Lung (tissue), 11 donors: ENCODE measurements at regions not wholly inside any gene's neighbourhood (a gene's known extent, or its start where the extent isn't known, plus 50 kb on each side); places are given as distances from the start of the nearest gene placed in this dataset.

Experiments
- ATAC-seq: fragments of 200-7000 bp; cut with Tn5 transposase; one replicate; pipeline ENCODE4 v1.9.1; 2020; ENCODE audit warnings: moderate number of reproducible peaks; ENCODE audit not compliant: insufficient read depth, low FRiP score
- DNase-seq, 3 donors: peaks; one replicate each; pipeline ENCODE4 v3.0.0-alpha.2; 2013 to 2017
- H3K27ac ChIP-seq, 2 donors: one replicate each; pipeline ENCODE4 v1.5.1; 2013; ENCODE audit warnings: mild to moderate bottlenecking in 2 of 2, moderate library complexity in 2 of 2, control low read depth in 1 of 2, inconsistent platforms in 1 of 2, low read depth in 1 of 2, low read length in 1 of 2
- H3K27me3 ChIP-seq, 3 donors: one replicate each; pipeline ENCODE4 v1.5.1; 2013; ENCODE audit warnings: low read length in 2 of 3; ENCODE audit not compliant: control insufficient read depth in 3 of 3, insufficient read depth in 3 of 3
- H3K36me3 ChIP-seq, 4 donors: one replicate each; pipeline ENCODE4 v1.5.1; 2013; ENCODE audit warnings: low read length in 4 of 4, mild to moderate bottlenecking in 1 of 4, moderate library complexity in 1 of 4; ENCODE audit not compliant: control insufficient read depth in 4 of 4, insufficient read depth in 4 of 4
- H3K4me1 ChIP-seq, 5 donors: one replicate each; pipeline ENCODE4 v1.5.1; 2013; ENCODE audit warnings: low read length in 5 of 5, mild to moderate bottlenecking in 2 of 5, moderate library complexity in 1 of 5; ENCODE audit not compliant: control insufficient read depth in 5 of 5, insufficient read depth in 5 of 5
- H3K4me3 ChIP-seq: one replicate; pipeline ENCODE4 v1.5.1; 2013; ENCODE audit warnings: mild to moderate bottlenecking, control low read depth, moderate library complexity
- H3K9ac ChIP-seq, 2 donors: one replicate each; pipeline ENCODE4 v1.5.1; 2013; ENCODE audit warnings: low read length in 2 of 2, control low read depth in 1 of 2; ENCODE audit not compliant: insufficient read depth in 1 of 2
- H3K9me3 ChIP-seq, 4 donors: one replicate each; pipeline ENCODE4 v1.5.1; 2013; ENCODE audit warnings: low read length in 3 of 4, mild to moderate bottlenecking in 1 of 4, moderate library complexity in 1 of 4; ENCODE audit not compliant: control insufficient read depth in 4 of 4, insufficient read depth in 3 of 4
- WGBS, 2 donors: extraction: QIAGEN DNeasy Blood & Tissue Kit; methylation state at CpG; one replicate each; pipeline ENCODE4 v1.1.7; 2013; 5-methylcytosine and 5-hydroxymethylcytosine counted together
- TF ChIP-seq, protein P1 (sequence below): IDR thresholded peaks from 2 replicates; pipeline ENCODE4 v1.5.1; 2012; ENCODE audit warnings: mild to moderate bottlenecking; ENCODE audit errors: control extremely low read depth, extremely low read depth
- donor health status: control.
- donor health status: control.
- donor health status: Bipolar disorder and iron deficiency.
- donor health status: healthy.
- donor health status: DM: yes; HTN: yes; CAD: no.

DNA sequence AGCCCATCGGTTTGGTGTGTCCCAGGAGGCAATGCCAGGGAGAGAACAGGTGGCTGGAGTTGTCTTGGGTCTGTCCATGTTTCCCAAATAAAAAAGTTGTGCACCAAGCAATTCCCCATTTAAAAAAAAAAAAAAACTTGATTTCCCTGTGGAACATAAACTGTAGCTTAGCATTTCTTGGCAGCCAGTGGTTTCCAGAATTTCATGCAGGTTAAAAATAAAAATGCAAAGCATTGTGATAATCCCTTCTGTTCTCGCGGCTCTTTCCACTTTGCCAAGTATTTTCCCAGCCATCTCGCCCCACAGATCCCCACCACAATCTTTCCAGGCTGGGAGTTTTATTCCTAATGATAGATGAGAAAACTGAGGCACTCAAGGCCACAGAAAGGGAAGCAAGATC is 51.4 kb upstream of the MSX1 start:
- TF ChIP-seq, protein P1, sequence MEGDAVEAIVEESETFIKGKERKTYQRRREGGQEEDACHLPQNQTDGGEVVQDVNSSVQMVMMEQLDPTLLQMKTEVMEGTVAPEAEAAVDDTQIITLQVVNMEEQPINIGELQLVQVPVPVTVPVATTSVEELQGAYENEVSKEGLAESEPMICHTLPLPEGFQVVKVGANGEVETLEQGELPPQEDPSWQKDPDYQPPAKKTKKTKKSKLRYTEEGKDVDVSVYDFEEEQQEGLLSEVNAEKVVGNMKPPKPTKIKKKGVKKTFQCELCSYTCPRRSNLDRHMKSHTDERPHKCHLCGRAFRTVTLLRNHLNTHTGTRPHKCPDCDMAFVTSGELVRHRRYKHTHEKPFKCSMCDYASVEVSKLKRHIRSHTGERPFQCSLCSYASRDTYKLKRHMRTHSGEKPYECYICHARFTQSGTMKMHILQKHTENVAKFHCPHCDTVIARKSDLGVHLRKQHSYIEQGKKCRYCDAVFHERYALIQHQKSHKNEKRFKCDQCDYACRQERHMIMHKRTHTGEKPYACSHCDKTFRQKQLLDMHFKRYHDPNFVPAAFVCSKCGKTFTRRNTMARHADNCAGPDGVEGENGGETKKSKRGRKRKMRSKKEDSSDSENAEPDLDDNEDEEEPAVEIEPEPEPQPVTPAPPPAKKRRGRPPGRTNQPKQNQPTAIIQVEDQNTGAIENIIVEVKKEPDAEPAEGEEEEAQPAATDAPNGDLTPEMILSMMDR, result no peak
- WGBS, 2 donors, result 93 to 94% methylated on average over 4 of the region's 4 CpGs
- Histone ChIP-seq H3K9me3 (peaks cover 0 to 16% (median 0%) of the 10 kb centered on the region in 4 donors), H3K27me3 (no peaks in the 10 kb centered on the region), H3K27ac (no peak overlapping the region), H3K36me3 (no peaks in the 10 kb centered on the region), H3K4me3 (no peak overlapping the region), H3K4me1 (peaks cover 0 to 9% (median 0%) of the 10 kb centered on the region in 5 donors), H3K9ac (no peak overlapping the region)
- ATAC-seq (no peak), DNase-seq (no peak)

DNA sequence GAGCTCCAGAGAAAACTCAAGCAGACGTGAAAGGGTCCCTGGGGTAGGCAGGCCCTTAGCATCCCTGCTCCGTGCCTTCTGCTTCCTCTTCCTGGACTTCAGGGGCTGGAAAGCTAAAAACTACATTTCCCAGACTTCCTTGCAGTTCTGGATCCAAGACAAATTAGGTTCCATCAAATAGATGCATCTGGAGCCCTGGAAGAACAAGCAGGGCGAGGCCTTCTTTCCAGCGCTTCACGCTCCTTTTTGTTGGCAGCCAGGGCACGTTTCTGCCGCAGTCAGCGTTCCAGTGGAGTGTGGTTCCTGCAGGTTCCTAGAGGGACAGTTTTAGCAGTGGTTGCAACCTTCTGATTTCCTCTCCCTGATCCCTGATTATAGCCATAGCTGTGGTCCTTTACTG is 53.6 kb upstream of the MSX1 start:
- ATAC-seq (no peak), DNase-seq (peak; percentile 79 to 96 (median 93))
- H3K4me1 ChIP-seq, result peaks cover 0 to 9% (median 0%) of the 10 kb centered on the region in 5 donors
- TF ChIP-seq, protein P1, result no peak
- no peaks in the 10 kb centered on the region for H3K36me3 ChIP-seq
- H3K27me3 ChIP-seq, result no peaks in the 10 kb centered on the region
- H3K4me3 ChIP-seq, result no peak overlapping the region
- no peak overlapping the region for H3K9ac ChIP-seq
- 61 to 75% methylated on average over 8 of the region's 8 CpGs for WGBS, 2 donors
- H3K27ac ChIP-seq, result no peak overlapping the region
- H3K9me3 ChIP-seq, result peaks cover 0 to 21% (median 0%) of the 10 kb centered on the region in 4 donors

DNA sequence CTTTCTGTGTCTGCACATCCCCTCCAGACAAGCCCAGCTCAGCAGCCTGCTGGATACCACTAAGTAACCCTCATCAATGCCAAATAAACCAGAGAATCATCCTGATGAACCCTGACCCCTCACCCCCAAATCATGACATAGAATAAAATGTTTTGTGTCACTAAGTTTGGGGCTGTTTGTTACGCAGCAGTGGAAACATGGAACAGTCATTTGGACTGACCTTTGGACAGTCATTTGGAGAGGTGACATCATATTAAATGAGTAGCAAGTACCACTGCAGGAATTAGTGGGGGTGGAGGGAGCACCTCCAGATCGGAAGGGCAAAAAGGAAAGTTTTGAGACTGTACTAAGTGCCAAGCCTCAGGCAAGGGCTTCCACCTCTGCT is 55.6 kb upstream of the MSX1 start:
- peaks cover 0 to 16% (median 0%) of the 10 kb centered on the region in 4 donors for H3K9me3 ChIP-seq
- H3K27ac ChIP-seq, result no peak overlapping the region
- 91 to 93% methylated on average over 2 of the region's 2 CpGs for WGBS, 2 donors
- H3K4me3 ChIP-seq, result no peak overlapping the region
- no peak overlapping the region for H3K9ac ChIP-seq
- H3K36me3 ChIP-seq, result no peaks in the 10 kb centered on the region
- H3K4me1 ChIP-seq, result peaks cover 0 to 9% (median 0%) of the 10 kb centered on the region in 5 donors
- ATAC-seq (no peak), DNase-seq (no peak)
- TF ChIP-seq, protein P1, result no peak
- no peaks in the 10 kb centered on the region for H3K27me3 ChIP-seq
